GM23248 (cell line): ENCODE measurements at regions not wholly inside any gene's neighbourhood (a gene's known extent, or its start where the extent isn't known, plus 50 kb on each side); places are given as distances from the start of the nearest gene placed in this dataset.

Experiments
- EZH2 ChIP-seq: fragments of 200-600 bp; sonication (generic); IDR thresholded peaks from 2 replicates; pipeline ENCODE4 v1.6.1; 2018; ENCODE audit warnings: antibody characterized with exemption, mild to moderate bottlenecking; ENCODE audit not compliant: insufficient read depth, poor library complexity, severe bottlenecking
- EZH2phosphoT487 ChIP-seq: fragments of 200-600 bp; sonication (generic); IDR thresholded peaks from 2 replicates; pipeline ENCODE4 v1.6.1; 2018; ENCODE audit warnings: antibody characterized with exemption, moderate library complexity, mild to moderate bottlenecking, low read depth; ENCODE audit not compliant: insufficient read depth

DNA sequence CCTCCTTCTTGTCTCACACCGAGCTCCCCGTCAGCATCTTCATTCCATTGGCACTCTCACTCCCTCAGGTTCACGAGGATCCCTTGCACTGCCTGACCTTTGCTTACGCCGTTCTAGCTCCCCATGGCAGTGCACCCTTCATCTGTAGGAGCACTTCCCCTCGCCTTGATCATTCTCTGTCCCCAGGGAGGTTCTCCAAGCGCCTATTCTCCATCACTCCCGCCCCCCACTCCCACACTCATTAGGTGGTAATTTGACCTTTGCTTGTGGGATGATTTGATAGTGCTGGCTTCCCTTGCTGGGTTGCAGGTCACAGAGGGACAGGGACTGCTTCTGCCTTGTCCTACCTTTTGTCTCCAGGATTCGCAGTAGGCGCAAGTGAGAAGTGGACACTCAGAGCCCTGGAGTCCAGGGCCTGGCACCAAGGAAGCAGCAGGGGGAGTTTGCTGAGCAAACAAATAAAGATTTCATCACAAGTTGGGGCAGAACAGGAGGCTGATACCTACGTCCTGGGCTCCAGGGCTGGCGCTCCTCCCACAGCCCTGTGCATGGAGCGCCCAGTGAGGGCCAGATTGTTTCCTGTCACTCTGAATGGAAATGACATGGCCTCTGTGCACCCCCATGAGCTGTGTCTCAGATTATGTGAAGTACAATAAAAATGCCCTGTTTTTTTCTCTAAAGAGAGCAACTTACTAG is 82.0 kb upstream of the RUNX3 start:
- TF ChIP-seq EZH2 (no peak), EZH2phosphoT487 (no peak)
